ENCODE measurements at regions not wholly inside any gene's neighbourhood (a gene's known extent, or its start where the extent isn't known, plus 50 kb on each side); places are given as distances from the start of the nearest gene placed in this dataset.
"Not testable (repeated sequence)": the region's sequence is repeated elsewhere in the genome, so short reads cannot be mapped to it uniquely, and the experiment has no call there.

DNA sequence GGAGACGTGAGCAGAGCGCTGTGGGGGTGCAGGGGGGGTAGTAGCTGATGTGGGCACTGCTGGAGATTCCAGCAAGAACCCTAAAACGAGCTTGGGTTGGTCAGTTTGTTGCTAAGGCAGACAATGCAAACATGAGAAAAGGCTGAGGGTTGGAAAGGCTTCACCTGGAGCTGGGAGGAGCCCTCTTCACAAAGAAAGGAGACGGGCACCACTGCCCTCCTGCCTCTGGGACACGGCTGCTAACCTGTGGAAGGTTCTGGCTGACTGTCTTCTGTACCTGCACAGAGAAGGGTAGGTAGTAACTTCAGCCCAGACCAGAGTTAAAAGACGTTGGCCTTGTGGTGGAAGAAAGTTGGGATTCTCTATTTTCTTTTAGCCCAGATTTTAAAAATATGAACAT lies 108.7 kb downstream of the SUCLA2 start:
- Histone ChIP-seq H3K9me3 (ENCODE audit: control insufficient read depth, insufficient read depth, low read length) (no peaks in the 10 kb centered on the region), H3K4me3 (ENCODE audit: low read length) (no peak overlapping the region), H3K36me3 (ENCODE audit: control insufficient read depth, insufficient read depth, low read length) (no peaks in the 10 kb centered on the region), H3K27ac (ENCODE audit: low read length) (no peak overlapping the region), H3K4me1 (ENCODE audit: control insufficient read depth, insufficient read depth, low read length) (no peaks in the 10 kb centered on the region), H3K27me3 (ENCODE audit: control insufficient read depth, insufficient read depth, low read length) (no peaks in the 10 kb centered on the region)
- no peak for DNase-seq (ENCODE audit: low read depth, low spot score)
- no CpG with 5 or more reads among the region's 6 CpGs for WGBS (ENCODE audit: insufficient coverage, insufficient read length)

GRCh38 chr13:47890146-47890814 lies 110.8 kb downstream of the SUCLA2 start:
- H3K4me3 ChIP-seq (ENCODE audit: low read length): no peak overlapping the region
- H3K27ac ChIP-seq (ENCODE audit: low read length): no peak overlapping the region
- H3K9me3 ChIP-seq (ENCODE audit: control insufficient read depth, insufficient read depth, low read length): no peaks in the 10 kb centered on the region
- H3K4me1 ChIP-seq (ENCODE audit: control insufficient read depth, insufficient read depth, low read length): no peaks in the 10 kb centered on the region
- no peak for DNase-seq (ENCODE audit: low read depth, low spot score)
- no peaks in the 10 kb centered on the region for H3K36me3 ChIP-seq (ENCODE audit: control insufficient read depth, insufficient read depth, low read length)
- H3K27me3 ChIP-seq (ENCODE audit: control insufficient read depth, insufficient read depth, low read length): no peaks in the 10 kb centered on the region

DNA sequence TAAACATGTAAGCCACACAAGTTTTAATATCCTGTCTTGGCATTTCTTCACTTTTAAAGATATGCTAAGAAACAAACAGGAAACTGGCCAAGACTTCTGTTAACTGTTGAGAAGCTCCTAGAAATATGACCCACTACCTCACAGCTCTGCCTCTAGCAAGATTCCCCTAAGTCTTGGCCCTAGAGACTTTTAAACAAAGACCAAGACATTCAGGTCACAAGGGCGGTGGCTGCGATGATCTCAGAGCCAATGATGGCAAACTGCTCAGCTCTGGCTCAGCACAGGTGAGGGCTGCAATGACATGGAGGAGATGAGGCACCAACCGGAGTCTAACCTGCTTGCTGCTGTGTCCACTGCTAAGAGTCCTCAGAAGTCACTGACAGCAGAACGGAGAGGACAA lies 114.8 kb downstream of the SUCLA2 start:
- Histone ChIP-seq H3K36me3 (ENCODE audit: control insufficient read depth, insufficient read depth, low read length) (no peaks in the 10 kb centered on the region), H3K27ac (ENCODE audit: low read length) (no peak overlapping the region), H3K9me3 (ENCODE audit: control insufficient read depth, insufficient read depth, low read length) (no peaks in the 10 kb centered on the region), H3K4me1 (ENCODE audit: control insufficient read depth, insufficient read depth, low read length) (no peaks in the 10 kb centered on the region), H3K4me3 (ENCODE audit: low read length) (no peak overlapping the region), H3K27me3 (ENCODE audit: control insufficient read depth, insufficient read depth, low read length) (no peaks in the 10 kb centered on the region)
- DNase-seq (ENCODE audit: low read depth, low spot score): no peak
- no CpG with 5 or more reads among the region's 4 CpGs for WGBS (ENCODE audit: insufficient coverage, insufficient read length)

- no peaks in the 10 kb centered on the region for H3K4me1 ChIP-seq (ENCODE audit: control insufficient read depth, insufficient read depth, low read length)
- no peak overlapping the region for H3K4me3 ChIP-seq (ENCODE audit: low read length)
- H3K36me3 ChIP-seq (ENCODE audit: control insufficient read depth, insufficient read depth, low read length): no peaks in the 10 kb centered on the region
- peaks cover 3% of the 10 kb centered on the region; the same call in 1 of the 2 replicates for H3K9me3 ChIP-seq (ENCODE audit: control insufficient read depth, insufficient read depth, low read length)
- no peak overlapping the region for H3K27ac ChIP-seq (ENCODE audit: low read length)
- WGBS (ENCODE audit: insufficient coverage, insufficient read length): no CpG with 5 or more reads among the region's 1 CpG
- H3K27me3 ChIP-seq (ENCODE audit: control insufficient read depth, insufficient read depth, low read length): no peaks in the 10 kb centered on the region
- no peak for DNase-seq (ENCODE audit: low read depth, low spot score)
These were observed 125.9 kb downstream of the SUCLA2 start for GRCh38 chr13:47875201-47875600.

GRCh38 chr13:47873987-47874386 lies 127.1 kb downstream of the SUCLA2 start:
- not testable (repeated sequence) for H3K27me3 ChIP-seq (ENCODE audit: control insufficient read depth, insufficient read depth, low read length); H3K36me3 ChIP-seq (ENCODE audit: control insufficient read depth, insufficient read depth, low read length); H3K27ac ChIP-seq (ENCODE audit: low read length); H3K4me1 ChIP-seq (ENCODE audit: control insufficient read depth, insufficient read depth, low read length); DNase-seq (ENCODE audit: low read depth, low spot score); H3K9me3 ChIP-seq (ENCODE audit: control insufficient read depth, insufficient read depth, low read length); H3K4me3 ChIP-seq (ENCODE audit: low read length)

DNA sequence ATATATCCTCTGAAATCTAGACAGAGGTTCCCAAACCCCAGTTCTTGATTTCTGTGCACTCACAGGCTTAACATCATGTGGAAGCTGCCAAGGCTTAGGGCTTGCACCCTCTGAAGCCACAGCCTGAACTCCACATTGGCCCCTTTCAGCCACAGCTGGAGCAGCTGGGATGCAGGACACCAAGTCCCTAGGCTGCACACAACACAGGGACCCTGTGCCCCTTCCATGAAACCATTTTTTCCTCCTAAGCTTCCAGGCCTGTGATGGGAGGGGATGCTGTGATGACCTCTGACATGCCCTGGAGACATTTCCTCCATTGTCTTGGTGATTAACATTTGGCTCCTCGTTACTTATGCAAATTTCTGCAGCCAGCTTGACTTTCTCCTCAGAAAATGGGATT lies 127.8 kb downstream of the SUCLA2 start:
- WGBS (ENCODE audit: insufficient coverage, insufficient read length): no CpG with 5 or more reads among the region's 1 CpG
- not testable (repeated sequence) for H3K27ac ChIP-seq (ENCODE audit: low read length); H3K4me3 ChIP-seq (ENCODE audit: low read length); H3K4me1 ChIP-seq (ENCODE audit: control insufficient read depth, insufficient read depth, low read length); DNase-seq (ENCODE audit: low read depth, low spot score); H3K27me3 ChIP-seq (ENCODE audit: control insufficient read depth, insufficient read depth, low read length); H3K36me3 ChIP-seq (ENCODE audit: control insufficient read depth, insufficient read depth, low read length); H3K9me3 ChIP-seq (ENCODE audit: control insufficient read depth, insufficient read depth, low read length)

GRCh38 chr13:47869776-47870175 lies 131.3 kb downstream of the SUCLA2 start:
- Histone ChIP-seq H3K27me3 (ENCODE audit: control insufficient read depth, insufficient read depth, low read length) (no peaks in the 10 kb centered on the region), H3K9me3 (ENCODE audit: control insufficient read depth, insufficient read depth, low read length) (peaks cover 3% of the 10 kb centered on the region; the same call in 1 of the 2 replicates), H3K4me3 (ENCODE audit: low read length) (no peak overlapping the region), H3K36me3 (ENCODE audit: control insufficient read depth, insufficient read depth, low read length) (no peaks in the 10 kb centered on the region), H3K27ac (ENCODE audit: low read length) (no peak overlapping the region), H3K4me1 (ENCODE audit: control insufficient read depth, insufficient read depth, low read length) (no peaks in the 10 kb centered on the region)
- no peak for DNase-seq (ENCODE audit: low read depth, low spot score)

GRCh38 chr13:47865883-47866282 lies 135.2 kb downstream of the SUCLA2 start:
- H3K4me1 ChIP-seq (ENCODE audit: control insufficient read depth, insufficient read depth, low read length): no peaks in the 10 kb centered on the region
- no peaks in the 10 kb centered on the region for H3K27me3 ChIP-seq (ENCODE audit: control insufficient read depth, insufficient read depth, low read length)
- no peak overlapping the region for H3K4me3 ChIP-seq (ENCODE audit: low read length)
- WGBS (ENCODE audit: insufficient coverage, insufficient read length): no CpG with 5 or more reads among the region's 3 CpGs
- no peak for DNase-seq (ENCODE audit: low read depth, low spot score)
- no peaks in the 10 kb centered on the region for H3K36me3 ChIP-seq (ENCODE audit: control insufficient read depth, insufficient read depth, low read length)
- no peak overlapping the region for H3K27ac ChIP-seq (ENCODE audit: low read length)
- H3K9me3 ChIP-seq (ENCODE audit: control insufficient read depth, insufficient read depth, low read length): no peaks in the 10 kb centered on the region

- no peaks in the 10 kb centered on the region for H3K27me3 ChIP-seq (ENCODE audit: control insufficient read depth, insufficient read depth, low read length)
- no peak for DNase-seq (ENCODE audit: low read depth, low spot score)
- no peaks in the 10 kb centered on the region for H3K4me1 ChIP-seq (ENCODE audit: control insufficient read depth, insufficient read depth, low read length)
- no peaks in the 10 kb centered on the region for H3K9me3 ChIP-seq (ENCODE audit: control insufficient read depth, insufficient read depth, low read length)
- H3K36me3 ChIP-seq (ENCODE audit: control insufficient read depth, insufficient read depth, low read length): no peaks in the 10 kb centered on the region
- H3K27ac ChIP-seq (ENCODE audit: low read length): no peak overlapping the region
- H3K4me3 ChIP-seq (ENCODE audit: low read length): no peak overlapping the region
- WGBS (ENCODE audit: insufficient coverage, insufficient read length): no CpG with 5 or more reads among the region's 3 CpGs
These were observed 138.2 kb downstream of the SUCLA2 start for GRCh38 chr13:47862841-47863240.

DNA sequence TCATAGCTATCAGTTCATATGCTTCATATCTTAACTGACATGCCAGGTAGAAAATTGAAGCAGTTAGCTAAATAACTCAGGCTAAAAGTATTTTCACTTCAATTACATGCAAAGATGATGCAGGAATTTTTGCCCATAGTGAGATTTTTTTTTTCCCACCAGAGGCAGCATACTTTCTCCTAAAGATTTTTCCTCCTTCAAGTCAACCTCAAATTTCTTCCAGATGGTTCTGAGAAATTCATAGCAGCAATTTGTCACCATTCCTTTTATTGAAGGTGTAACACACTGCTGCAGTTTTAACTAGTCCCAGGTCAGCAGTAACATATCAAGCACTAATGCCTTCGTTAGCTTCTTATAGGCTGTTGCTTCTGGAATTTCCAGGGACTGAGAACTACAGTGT lies 141.9 kb downstream of the SUCLA2 start:
- no peak for DNase-seq (ENCODE audit: low read depth, low spot score)
- no peak overlapping the region for H3K27ac ChIP-seq (ENCODE audit: low read length)
- no CpG with 5 or more reads among the region's 1 CpG for WGBS (ENCODE audit: insufficient coverage, insufficient read length)

More for the DNA sequence above, 141.9 kb downstream of the SUCLA2 start:
- no peaks in the 10 kb centered on the region for H3K27me3 ChIP-seq (ENCODE audit: control insufficient read depth, insufficient read depth, low read length)
- no peaks in the 10 kb centered on the region for H3K36me3 ChIP-seq (ENCODE audit: control insufficient read depth, insufficient read depth, low read length)
- no peak overlapping the region for H3K4me3 ChIP-seq (ENCODE audit: low read length)
- H3K9me3 ChIP-seq (ENCODE audit: control insufficient read depth, insufficient read depth, low read length): no peaks in the 10 kb centered on the region
- no peaks in the 10 kb centered on the region for H3K4me1 ChIP-seq (ENCODE audit: control insufficient read depth, insufficient read depth, low read length)

Data from iPS DF 6.9 (cell line).